Calu3 (cell line): ENCODE measurements at regions not wholly inside any gene's neighbourhood (a gene's known extent, or its start where the extent isn't known, plus 50 kb on each side); places are given as distances from the start of the nearest gene placed in this dataset.

ENCODE experiments used
- BruUV-seq: library from RNA; stranded (reverse); fragments of 400-500 nt; replicated peaks from 2 replicates; lab custom pipeline; 2021; lab: Mats Ljungman, UMichigan
- CTCF ChIA-PET: fragments of 300-600 bp; sonication (Branson Sonifier 250); formaldehyde crosslinking; loops from one replicate; lab custom pipeline; 2022; ENCODE audit warnings: antibody characterized with exemption; lab: Charles Lee
- DNase-seq: peaks from one replicate; pipeline ENCODE4 v3.0.0; 2022
- H3K27ac Mint-ChIP-seq: one replicate; pipeline ENCODE4 v1.8.0; 2022; ENCODE audit warnings: mixed read lengths; ENCODE audit not compliant: unreplicated experiment
- H3K27me3 Mint-ChIP-seq: one replicate; pipeline ENCODE4 v1.8.0; 2022; ENCODE audit warnings: mixed read lengths; ENCODE audit not compliant: unreplicated experiment
- H3K36me3 Mint-ChIP-seq: one replicate; pipeline ENCODE4 v1.8.0; 2022; ENCODE audit warnings: mild to moderate bottlenecking, moderate library complexity, mixed read lengths; ENCODE audit not compliant: insufficient read depth, unreplicated experiment
- H3K4me1 Mint-ChIP-seq: one replicate; pipeline ENCODE4 v1.8.0; 2022; ENCODE audit warnings: mild to moderate bottlenecking, low read depth, mixed read lengths; ENCODE audit not compliant: unreplicated experiment
- H3K4me3 Mint-ChIP-seq: one replicate; pipeline ENCODE4 v1.8.0; 2022; ENCODE audit warnings: mild to moderate bottlenecking, low read depth, moderate library complexity, mixed read lengths; ENCODE audit not compliant: unreplicated experiment
- H3K9me3 Mint-ChIP-seq: one replicate; pipeline ENCODE4 v1.8.0; 2022; ENCODE audit warnings: low read depth, mixed read lengths; ENCODE audit not compliant: unreplicated experiment
- intact Hi-C: fragments of 100-400 bp; cut with micrococcal nuclease; formaldehyde crosslinking; loops from one replicate; pipeline ENCODE4 v1.10.0; 2022; ENCODE audit not compliant: unreplicated experiment
- TF ChIP-seq, protein P1 (sequence below): fragments of 200-600 bp; IDR thresholded peaks from one replicate; pipeline ENCODE4 v1.8.0; 2022; ENCODE audit warnings: antibody characterized with exemption; ENCODE audit not compliant: unreplicated experiment

DNA sequence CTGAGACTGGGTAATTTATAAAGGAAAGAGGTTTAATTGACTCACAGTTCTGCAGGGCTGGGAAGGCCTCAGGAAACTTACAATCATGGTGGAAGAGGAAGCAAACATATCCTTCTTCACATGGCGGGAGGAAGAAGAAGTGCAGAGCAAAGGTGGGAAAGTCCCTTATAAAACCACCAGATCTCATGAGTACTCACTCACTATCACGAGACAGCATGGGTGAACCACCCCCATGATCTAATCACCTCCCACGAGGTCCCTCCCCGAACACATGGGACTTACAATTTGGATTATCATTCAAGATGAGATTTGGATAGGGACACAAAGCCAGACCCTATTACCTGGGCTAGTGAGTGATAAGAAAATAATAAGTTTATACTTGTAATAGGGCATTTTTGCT, 70.6 kb upstream of the HS3ST2 start:
- TF ChIP-seq, protein P1, sequence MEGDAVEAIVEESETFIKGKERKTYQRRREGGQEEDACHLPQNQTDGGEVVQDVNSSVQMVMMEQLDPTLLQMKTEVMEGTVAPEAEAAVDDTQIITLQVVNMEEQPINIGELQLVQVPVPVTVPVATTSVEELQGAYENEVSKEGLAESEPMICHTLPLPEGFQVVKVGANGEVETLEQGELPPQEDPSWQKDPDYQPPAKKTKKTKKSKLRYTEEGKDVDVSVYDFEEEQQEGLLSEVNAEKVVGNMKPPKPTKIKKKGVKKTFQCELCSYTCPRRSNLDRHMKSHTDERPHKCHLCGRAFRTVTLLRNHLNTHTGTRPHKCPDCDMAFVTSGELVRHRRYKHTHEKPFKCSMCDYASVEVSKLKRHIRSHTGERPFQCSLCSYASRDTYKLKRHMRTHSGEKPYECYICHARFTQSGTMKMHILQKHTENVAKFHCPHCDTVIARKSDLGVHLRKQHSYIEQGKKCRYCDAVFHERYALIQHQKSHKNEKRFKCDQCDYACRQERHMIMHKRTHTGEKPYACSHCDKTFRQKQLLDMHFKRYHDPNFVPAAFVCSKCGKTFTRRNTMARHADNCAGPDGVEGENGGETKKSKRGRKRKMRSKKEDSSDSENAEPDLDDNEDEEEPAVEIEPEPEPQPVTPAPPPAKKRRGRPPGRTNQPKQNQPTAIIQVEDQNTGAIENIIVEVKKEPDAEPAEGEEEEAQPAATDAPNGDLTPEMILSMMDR = no peak
- H3K4me3 Mint-ChIP-seq = no peak overlapping the region
- no peak overlapping the region for H3K27ac Mint-ChIP-seq
- H3K9me3 Mint-ChIP-seq = peaks cover 9% of the 10 kb centered on the region
- intact Hi-C loops = no loop called here
- H3K36me3 Mint-ChIP-seq = no peaks in the 10 kb centered on the region
- H3K4me1 Mint-ChIP-seq = no peaks in the 10 kb centered on the region
- BruUV-seq = no TSS peak
- no peaks in the 10 kb centered on the region for H3K27me3 Mint-ChIP-seq
- no peak for DNase-seq
- CTCF ChIA-PET = no interaction called here

DNA sequence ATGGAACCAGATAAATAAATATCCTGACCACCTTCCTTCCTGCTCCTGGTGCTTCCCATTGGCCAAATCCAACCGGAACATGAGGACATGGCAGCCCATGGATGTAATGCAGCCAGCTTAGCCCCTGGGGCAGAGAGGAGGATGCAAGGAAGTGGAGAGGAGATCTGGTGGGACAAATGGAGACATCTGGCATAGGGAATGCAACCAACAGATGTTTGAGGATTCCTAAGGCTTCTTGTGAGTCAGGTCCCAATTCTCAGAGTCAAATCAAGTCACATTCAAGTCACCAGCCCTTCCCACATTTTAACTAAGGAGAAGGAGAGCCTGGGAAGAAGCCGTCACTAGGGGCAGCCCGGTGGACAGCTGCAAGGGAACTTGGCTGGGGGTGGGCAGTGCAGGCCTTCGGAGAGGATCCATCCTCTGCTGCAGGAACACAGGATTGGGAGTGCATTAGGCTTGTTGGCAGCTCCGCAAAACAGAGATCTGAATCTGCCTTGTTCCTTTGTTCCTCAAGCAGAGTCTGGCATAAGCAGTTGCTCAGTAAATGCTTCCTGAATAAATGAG, 62.8 kb upstream of the HS3ST2 start:
- H3K36me3 Mint-ChIP-seq = no peaks in the 10 kb centered on the region
- H3K4me1 Mint-ChIP-seq = no peaks in the 10 kb centered on the region
- intact Hi-C loops = no loop called here
- H3K27me3 Mint-ChIP-seq = peaks cover 17% of the 10 kb centered on the region
- BruUV-seq = no TSS peak
- DNase-seq = no peak
- H3K27ac Mint-ChIP-seq = no peak overlapping the region
- H3K4me3 Mint-ChIP-seq = no peak overlapping the region
- CTCF ChIA-PET = no interaction called here
- H3K9me3 Mint-ChIP-seq = peaks cover 4% of the 10 kb centered on the region
- TF ChIP-seq, protein P1 = no peak

DNA sequence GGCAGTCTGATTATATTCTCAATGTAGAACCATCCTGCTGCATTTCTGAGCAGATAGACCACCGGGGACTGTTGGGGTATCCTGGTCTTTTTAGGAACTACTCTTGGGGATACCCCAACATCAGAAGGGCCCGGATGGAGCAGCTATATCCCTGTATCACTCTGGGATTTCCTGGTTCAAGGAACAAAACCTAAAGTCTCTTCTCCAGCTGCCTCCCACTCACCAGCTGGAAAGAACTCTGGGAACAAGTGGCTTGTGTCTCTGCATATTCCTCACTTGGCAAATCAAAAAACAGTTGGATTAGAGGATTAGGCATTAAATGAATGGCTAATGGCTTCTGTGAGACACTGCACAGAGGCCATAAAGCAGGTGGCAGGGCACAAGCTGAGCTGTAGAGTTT, 62.3 kb upstream of the HS3ST2 start:
- no TSS peak for BruUV-seq
- Mint-ChIP-seq H3K4me1 (no peaks in the 10 kb centered on the region), H3K9me3 (peaks cover 4% of the 10 kb centered on the region), H3K36me3 (no peaks in the 10 kb centered on the region), H3K4me3 (no peak overlapping the region), H3K27ac (no peak overlapping the region), H3K27me3 (peaks cover 22% of the 10 kb centered on the region)
- CTCF ChIA-PET = no interaction called here
- TF ChIP-seq, protein P1 = no peak
- intact Hi-C loops = no loop called here
- no peak for DNase-seq

DNA sequence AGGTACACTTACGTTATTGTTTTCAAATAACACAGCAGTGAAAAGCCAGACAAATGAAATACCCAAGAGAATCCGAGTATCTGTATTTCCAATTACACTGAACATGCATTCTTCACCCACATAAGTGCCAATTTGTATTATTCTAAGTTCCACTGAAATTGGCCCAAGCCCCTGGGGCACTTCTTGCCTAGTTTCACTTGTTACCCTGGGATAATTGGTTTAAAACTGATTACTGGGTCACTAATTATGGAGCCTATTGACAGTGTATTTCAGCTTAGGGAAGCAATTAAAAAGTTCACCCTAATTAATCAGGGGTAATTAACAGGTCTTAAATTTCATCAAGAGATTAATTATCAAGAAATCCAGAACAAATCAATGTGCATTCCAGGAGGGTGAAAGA, 60.5 kb upstream of the HS3ST2 start:
- TF ChIP-seq, protein P1 = no peak
- DNase-seq = no peak
- intact Hi-C loops = no loop called here
- no peaks in the 10 kb centered on the region for H3K36me3 Mint-ChIP-seq
- CTCF ChIA-PET = interaction anchor here (0.6 to 1.1 kb wide), 2 partner anchors 11 to 115 kb away, joined by 3 read pairs; no protein-coding TSS in a partner anchor
- H3K9me3 Mint-ChIP-seq = peaks cover 4% of the 10 kb centered on the region
- H3K27me3 Mint-ChIP-seq = peaks cover 40% of the 10 kb centered on the region
- H3K4me3 Mint-ChIP-seq = no peak overlapping the region
- H3K27ac Mint-ChIP-seq = no peak overlapping the region
- no peaks in the 10 kb centered on the region for H3K4me1 Mint-ChIP-seq
- BruUV-seq = no TSS peak
